CD14-positive monocyte (primary cell): ENCODE measurements at regions not wholly inside any gene's neighbourhood (a gene's known extent, or its start where the extent isn't known, plus 50 kb on each side); places are given as distances from the start of the nearest gene placed in this dataset.

Experiments used
- DNase-seq, 3 donors: peaks; one replicate each; pipeline ENCODE4 v3.0.0-alpha.2; 2011 to 2022
- H2AFZ ChIP-seq: 2 replicates; pipeline ENCODE4 v1.6.0; 2012; ENCODE audit warnings: mild to moderate bottlenecking, low read depth, low read length, inconsistent platforms; ENCODE audit not compliant: insufficient read depth, poor library complexity, severe bottlenecking
- H3K27ac ChIP-seq, 2 donors: 1 replicate in 1 of 2; 2 replicates in 1 of 2; pipeline ENCODE4 v1.5.1; 2012 to 2013; ENCODE audit warnings: low read length in 2 of 2, control low read depth in 1 of 2, inconsistent platforms in 1 of 2, low read depth in 1 of 2, mild to moderate bottlenecking in 1 of 2
- H3K27me3 ChIP-seq, 2 donors: one replicate each; pipeline versions ENCODE4 v1.6.0 to v1.6.1; 2011 to 2013; ENCODE audit warnings: low read length in 2 of 2; ENCODE audit not compliant: control insufficient read depth in 2 of 2, insufficient read depth in 2 of 2
- H3K36me3 ChIP-seq, 2 donors: replicated peaks in 1 of 2; 1 replicate in 1 of 2; 2 replicates in 1 of 2; pipeline versions ENCODE4 v1.5.1 to v1.6.1; 2012 to 2013; ENCODE audit warnings: low read length in 2 of 2, control low read depth in 1 of 2, inconsistent platforms in 1 of 2, mild to moderate bottlenecking in 1 of 2; ENCODE audit not compliant: insufficient read depth in 2 of 2, control insufficient read depth in 1 of 2
- H3K4me1 ChIP-seq, 2 donors: 1 replicate in 1 of 2; 2 replicates in 1 of 2; pipeline versions ENCODE4 v1.5.1 to v1.6.1; 2012 to 2013; ENCODE audit warnings: low read length in 2 of 2, control low read depth in 1 of 2, inconsistent platforms in 1 of 2, mild to moderate bottlenecking in 1 of 2, moderate library complexity in 1 of 2; ENCODE audit not compliant: insufficient read depth in 2 of 2, control insufficient read depth in 1 of 2
- H3K4me2 ChIP-seq: replicated peaks from 2 replicates; pipeline ENCODE3; 2012; ENCODE audit warnings: low read length, moderate library complexity, mild to moderate bottlenecking; ENCODE audit not compliant: poor library complexity, severe bottlenecking; ENCODE audit errors: extremely low read depth
- H3K4me3 ChIP-seq, 3 experiments: fragments of 200-600 bp in 1 of 3; sonication (generic) in 1 of 3; replicated peaks in 1 of 3; 1 replicate in 2 of 3; 2 replicates in 1 of 3; pipeline ENCODE4 v1.5.1; 2011 to 2013; ENCODE audit warnings: low read length in 3 of 3, mild to moderate bottlenecking in 3 of 3, control low read depth in 2 of 3, low read depth in 2 of 3, inconsistent platforms in 1 of 3, moderate library complexity in 1 of 3
- H3K79me2 ChIP-seq: 2 replicates; pipeline ENCODE4 v1.6.0; 2012; ENCODE audit warnings: mild to moderate bottlenecking, control low read depth, inconsistent platforms, low read length, moderate library complexity; ENCODE audit not compliant: insufficient read depth
- H3K9ac ChIP-seq: 2 replicates; pipeline ENCODE4 v1.6.0; 2017; ENCODE audit warnings: low read length, mild to moderate bottlenecking; ENCODE audit not compliant: insufficient read depth, poor library complexity, severe bottlenecking
- H3K9me3 ChIP-seq, 2 donors: replicated peaks in 1 of 2; 1 replicate in 1 of 2; 2 replicates in 1 of 2; pipeline versions ENCODE4 v1.5.1 to v1.6.1; 2012 to 2013; ENCODE audit warnings: low read length in 2 of 2, control low read depth in 1 of 2; ENCODE audit not compliant: control insufficient read depth in 1 of 2, insufficient read depth in 1 of 2
- H4K20me1 ChIP-seq: 2 replicates; pipeline ENCODE4 v1.6.0; 2012; ENCODE audit warnings: mild to moderate bottlenecking, low read length, control low read depth, moderate library complexity; ENCODE audit not compliant: insufficient read depth
- H3K27ac Mint-ChIP-seq, 7 donors: one replicate each; pipeline ENCODE4 v1.8.0; 2020; ENCODE audit warnings: mild to moderate bottlenecking in 7 of 7, mixed read lengths in 7 of 7, moderate library complexity in 6 of 7, inconsistent platforms in 2 of 7
- H3K27me3 Mint-ChIP-seq, 3 donors: one replicate each; pipeline ENCODE4 v1.8.0; 2021 to 2022; ENCODE audit warnings: low read depth in 3 of 3, mild to moderate bottlenecking in 3 of 3, mixed read lengths in 3 of 3, moderate library complexity in 3 of 3, inconsistent platforms in 1 of 3
- H3K36me3 Mint-ChIP-seq, 2 donors: one replicate each; pipeline ENCODE4 v1.8.0; 2020; ENCODE audit warnings: mixed read lengths in 2 of 2, inconsistent platforms in 1 of 2, mild to moderate bottlenecking in 1 of 2
- H3K4me1 Mint-ChIP-seq: one replicate; pipeline ENCODE4 v1.8.0; 2020; ENCODE audit warnings: mild to moderate bottlenecking, mixed read lengths
- H3K4me3 Mint-ChIP-seq, 2 donors: one replicate each; pipeline ENCODE4 v1.8.0; 2020; ENCODE audit warnings: mild to moderate bottlenecking in 2 of 2, mixed read lengths in 2 of 2, moderate library complexity in 1 of 2
- H3K9me3 Mint-ChIP-seq, 7 donors: one replicate each; pipeline ENCODE4 v1.8.0; 2020 to 2022; ENCODE audit warnings: mixed read lengths in 7 of 7, mild to moderate bottlenecking in 6 of 7, moderate library complexity in 6 of 7, inconsistent platforms in 2 of 7
- CTCF ChIP-seq: fragments of 200-600 bp; IDR thresholded peaks from one replicate; pipeline ENCODE4 v1.8.0; 2022; ENCODE audit warnings: antibody characterized with exemption, mild to moderate bottlenecking
- WGBS: methylation state at CpG from one replicate; pipeline ENCODE4 v1.1.5; 2013; ENCODE audit warnings: missing lambda C conversion rate; ENCODE audit not compliant: insufficient coverage; 5-methylcytosine and 5-hydroxymethylcytosine counted together
- intact Hi-C, 2 donors: fragments of 100-400 bp; cut with micrococcal nuclease; formaldehyde crosslinking; loops; one replicate each; pipeline versions ENCODE4 v1.15.0 to v1.15.1; 2023

- no peaks in the 10 kb centered on the region for H3K27me3 ChIP-seq
- intact Hi-C loops, result no loop called here
- no peaks in the 10 kb centered on the region for H4K20me1 ChIP-seq
- no peak for DNase-seq
- 100% methylated on average over 2 of the region's 2 CpGs for WGBS
- peaks cover 0 to 4% (median 0%) of the 10 kb centered on the region in 7 donors for H3K9me3 Mint-ChIP-seq
- no peak overlapping the region for H3K27ac Mint-ChIP-seq
- H3K4me1 ChIP-seq, result no peaks in the 10 kb centered on the region
- no peaks in the 10 kb centered on the region for H3K36me3 ChIP-seq
- H3K9ac ChIP-seq, result no peak overlapping the region
- H3K27me3 Mint-ChIP-seq, result peaks cover 0 to 2% (median 2%) of the 10 kb centered on the region in 3 donors
- peaks cover 0 to 4% of the 10 kb centered on the region in 2 donors for H3K9me3 ChIP-seq
- no peak overlapping the region for H2AFZ ChIP-seq
- H3K4me3 ChIP-seq, result no peak overlapping the region
- H3K4me3 Mint-ChIP-seq, result no peak overlapping the region
- no peak overlapping the region for H3K4me2 ChIP-seq
- H3K27ac ChIP-seq, result no peak overlapping the region
- no peak for TF ChIP-seq CTCF
- H3K4me1 Mint-ChIP-seq, result no peaks in the 10 kb centered on the region
- H3K36me3 Mint-ChIP-seq, result no peaks in the 10 kb centered on the region
- no peaks in the 10 kb centered on the region for H3K79me2 ChIP-seq
Observed at GRCh38 chr1:29554208-29554778, 318.0 kb downstream of the PTPRU start.

- H3K4me1 ChIP-seq, result no peaks in the 10 kb centered on the region
- H3K79me2 ChIP-seq, result no peaks in the 10 kb centered on the region
- Mint-ChIP-seq H3K4me3 (no peak overlapping the region), H3K36me3 (no peaks in the 10 kb centered on the region), H3K27ac (no peak overlapping the region), H3K27me3 (peaks cover 0 to 2% (median 2%) of the 10 kb centered on the region in 3 donors), H3K4me1 (no peaks in the 10 kb centered on the region), H3K9me3 (peaks cover 0 to 4% (median 0%) of the 10 kb centered on the region in 7 donors)
- no peak overlapping the region for H2AFZ ChIP-seq
- no peaks in the 10 kb centered on the region for H3K36me3 ChIP-seq
- H3K4me2 ChIP-seq, result no peak overlapping the region
- no peak for DNase-seq
- H4K20me1 ChIP-seq, result no peaks in the 10 kb centered on the region
- no peak overlapping the region for H3K4me3 ChIP-seq
- TF ChIP-seq CTCF, result no peak
- no peak overlapping the region for H3K27ac ChIP-seq
- H3K9ac ChIP-seq, result no peak overlapping the region
- H3K27me3 ChIP-seq, result no peaks in the 10 kb centered on the region
- intact Hi-C loops, result no loop called here
- H3K9me3 ChIP-seq, result peaks cover 0 to 4% of the 10 kb centered on the region in 2 donors
- 89% methylated on average over 14 of the region's 21 CpGs for WGBS
Observed at GRCh38 chr1:29551123-29551936, 315.0 kb downstream of the PTPRU start.
